GM23338 (cell line): ENCODE measurements at regions not wholly inside any gene's neighbourhood (a gene's known extent, or its start where the extent isn't known, plus 50 kb on each side); places are given as distances from the start of the nearest gene placed in this dataset.

Experiments used
- ATAC-seq: fragments of 200-7000 bp; cut with Tn5 transposase; 3 replicates; pipeline ENCODE4 v1.9.1; 2020
- DNase-seq: peaks from one replicate; pipeline ENCODE4 v3.0.0-alpha.2; 2015; ENCODE audit warnings: low spot score
- H2AFZ ChIP-seq: fragments of 200-600 bp; sonication (generic); 2 replicates; pipeline ENCODE4 v1.8.0; 2016; ENCODE audit warnings: antibody characterized with exemption, mild to moderate bottlenecking, moderate library complexity
- H3F3A ChIP-seq: fragments of 200-600 bp; sonication (generic); replicated peaks from 2 replicates; pipeline ENCODE4 v1.8.0; 2017; ENCODE audit warnings: antibody characterized with exemption, mixed run types, low read depth
- H3K27ac ChIP-seq: fragments of 200-600 bp; sonication (generic); 2 replicates; pipeline ENCODE4 v1.6.1; 2016; ENCODE audit warnings: low read depth
- H3K27me3 ChIP-seq: fragments of 200-600 bp; sonication (generic); 2 replicates; pipeline ENCODE4 v1.8.0; 2016; ENCODE audit warnings: mild to moderate bottlenecking, mixed run types, moderate library complexity; ENCODE audit not compliant: insufficient read depth
- H3K36me3 ChIP-seq: fragments of 200-600 bp; sonication (generic); 2 replicates; pipeline ENCODE4 v1.8.0; 2016; ENCODE audit warnings: mild to moderate bottlenecking; ENCODE audit not compliant: insufficient read depth
- H3K4me1 ChIP-seq: fragments of 200-600 bp; sonication (generic); 2 replicates; pipeline ENCODE4 v1.8.0; 2016; ENCODE audit warnings: mild to moderate bottlenecking, moderate library complexity; ENCODE audit not compliant: insufficient read depth
- H3K4me2 ChIP-seq: fragments of 200-600 bp; sonication (generic); 2 replicates; pipeline ENCODE4 v1.7.1; 2017; ENCODE audit warnings: mixed run types
- H3K4me3 ChIP-seq: fragments of 200-600 bp; sonication (generic); 2 replicates; pipeline ENCODE4 v1.6.1; 2016; ENCODE audit warnings: mixed run types
- H3K79me2 ChIP-seq: fragments of 200-600 bp; sonication (generic); replicated peaks from 2 replicates; pipeline ENCODE4 v1.8.0; 2017; ENCODE audit warnings: mild to moderate bottlenecking; ENCODE audit not compliant: insufficient read depth
- H3K9me2 ChIP-seq: fragments of 200-600 bp; sonication (generic); 2 replicates; pipeline ENCODE4 v1.8.0; 2017; ENCODE audit not compliant: insufficient read depth
- H4K20me1 ChIP-seq: fragments of 200-600 bp; sonication (generic); replicated peaks from 2 replicates; pipeline ENCODE4 v1.8.0; 2017; ENCODE audit warnings: mild to moderate bottlenecking; ENCODE audit not compliant: insufficient read depth
- H3K27ac Mint-ChIP-seq: 2 replicates; pipeline ENCODE4 v1.8.0; 2020; ENCODE audit warnings: inconsistent platforms, mild to moderate bottlenecking, moderate library complexity, mixed read lengths
- H3K27me3 Mint-ChIP-seq: 3 replicates; pipeline ENCODE4 v1.8.0; 2022; ENCODE audit warnings: low read depth, mild to moderate bottlenecking, moderate library complexity, mixed read lengths, inconsistent platforms; ENCODE audit not compliant: insufficient read depth, poor library complexity
- H3K36me3 Mint-ChIP-seq: 3 replicates; pipeline ENCODE4 v1.8.0; 2021; ENCODE audit warnings: low read depth, mild to moderate bottlenecking, inconsistent platforms, moderate library complexity, mixed read lengths
- H3K4me1 Mint-ChIP-seq: 3 replicates; pipeline ENCODE4 v1.8.0; 2020; ENCODE audit warnings: mild to moderate bottlenecking, inconsistent platforms, mixed read lengths
- H3K4me3 Mint-ChIP-seq: 3 replicates; pipeline ENCODE4 v1.8.0; 2021; ENCODE audit warnings: moderate library complexity, mild to moderate bottlenecking, inconsistent platforms, mixed read lengths
- H3K9me3 Mint-ChIP-seq: 3 replicates; pipeline ENCODE4 v1.8.0; 2020; ENCODE audit warnings: moderate library complexity, mild to moderate bottlenecking, inconsistent platforms, mixed read lengths
- CREB1 ChIP-seq: fragments of 250-450 bp; sonication (Bioruptor Pico); IDR thresholded peaks from 2 replicates; pipeline ENCODE4 v1.5.0; 2020; ENCODE audit warnings: low read depth, mild to moderate bottlenecking, moderate library complexity
- CTCF ChIP-seq, 2 experiments: fragments of 200-600 bp in 1 of 2; sonication (generic) in 1 of 2; conservative IDR thresholded peaks; 2 replicates each; pipeline versions ENCODE4 v1.5.1 to v1.6.1; 2016 to 2017; ENCODE audit warnings: antibody characterized with exemption in 2 of 2, low read depth in 2 of 2, mild to moderate bottlenecking in 2 of 2, moderate library complexity in 1 of 2
- ETS1 ChIP-seq: IDR thresholded peaks from 2 replicates; pipeline ENCODE4 v1.6.1; 2016; ENCODE audit warnings: antibody characterized with exemption
- EZH2 ChIP-seq: fragments of 200-600 bp; sonication (generic); IDR thresholded peaks from one replicate; pipeline ENCODE4 v1.8.0; 2017; ENCODE audit warnings: antibody characterized with exemption, mild to moderate bottlenecking, low read depth; ENCODE audit not compliant: unreplicated experiment
- EZH2phosphoT487 ChIP-seq: fragments of 200-600 bp; sonication (generic); IDR thresholded peaks from one replicate; pipeline ENCODE4 v1.8.1; 2018; ENCODE audit warnings: antibody characterized with exemption; ENCODE audit not compliant: unreplicated experiment
- JUNB ChIP-seq: IDR thresholded peaks from one replicate; pipeline ENCODE4 v1.6.1; 2016; ENCODE audit warnings: antibody characterized with exemption; ENCODE audit not compliant: unreplicated experiment
- NANOG ChIP-seq: IDR thresholded peaks from 2 replicates; pipeline ENCODE4 v1.6.1; 2016; ENCODE audit warnings: antibody characterized with exemption, borderline replicate concordance
- POLR2AphosphoS5 ChIP-seq: IDR thresholded peaks from 2 replicates; pipeline ENCODE4 v1.6.1; 2016; ENCODE audit warnings: antibody characterized with exemption, low read depth
- REST ChIP-seq: IDR thresholded peaks from one replicate; pipeline ENCODE4 v1.6.1; 2018; ENCODE audit warnings: antibody characterized with exemption; ENCODE audit not compliant: unreplicated experiment
- STAT1 ChIP-seq: IDR thresholded peaks from one replicate; pipeline ENCODE4 v1.6.1; 2016; ENCODE audit warnings: antibody characterized with exemption; ENCODE audit not compliant: unreplicated experiment
- ZNF114 ChIP-seq: fragments of 250-450 bp; sonication (Bioruptor Pico); IDR thresholded peaks from 2 replicates; pipeline ENCODE4 v1.5.0; 2020; ENCODE audit warnings: mild to moderate bottlenecking, moderate library complexity
- ZNF331 ChIP-seq: fragments of 250-450 bp; sonication (Bioruptor Pico); IDR thresholded peaks from 2 replicates; pipeline ENCODE4 v1.5.0; 2020; ENCODE audit warnings: low read depth, mild to moderate bottlenecking, moderate library complexity
- ZNF462 ChIP-seq: fragments of 250-450 bp; sonication (Bioruptor Pico); IDR thresholded peaks from 2 replicates; pipeline ENCODE4 v1.5.0; 2020; ENCODE audit warnings: mild to moderate bottlenecking, moderate library complexity

- TF ChIP-seq ZNF114 (CRISPR knock-in tag) (no peak), EZH2 (no peak), CREB1 (CRISPR knock-in tag) (no peak), JUNB (no peak)
Observed at GRCh38 chrX:34879346-34879745, 63.2 kb upstream of the FAM47B start (continued).

GRCh38 chrX:34879886-34880285, 62.7 kb upstream of the FAM47B start:
- no peak overlapping the region for H3K27ac Mint-ChIP-seq
- no peak for DNase-seq
- Histone ChIP-seq H2AFZ (no peak overlapping the region), H3K4me2 (no peak overlapping the region), H4K20me1 (no peaks in the 10 kb centered on the region), H3K79me2 (no peaks in the 10 kb centered on the region), H3K9me2 (no peaks in the 10 kb centered on the region), H3K27me3 (no peaks in the 10 kb centered on the region), H3K27ac (no peak overlapping the region), H3K36me3 (no peaks in the 10 kb centered on the region), H3K4me1 (no peaks in the 10 kb centered on the region), H3F3A (no peaks in the 10 kb centered on the region), H3K4me3 (no peak overlapping the region)
- no peaks in the 10 kb centered on the region for H3K27me3 Mint-ChIP-seq
- H3K4me3 Mint-ChIP-seq, result no peak overlapping the region
- H3K9me3 Mint-ChIP-seq, result no peaks in the 10 kb centered on the region
- H3K4me1 Mint-ChIP-seq, result 0 out of 3 replicates have a peak, but pooled peaks cover 4% of the 10 kb centered on the region
- no peak for ATAC-seq
- TF ChIP-seq ETS1, result no peak
- TF ChIP-seq POLR2AphosphoS5, result no peak
- TF ChIP-seq ZNF462 (CRISPR knock-in tag), result no peak
- no peak for TF ChIP-seq STAT1
- TF ChIP-seq ZNF331 (CRISPR knock-in tag), result no peak
- no peak for TF ChIP-seq CTCF (conservative IDR thresholded peaks at IDR 0.05; ENCODE audit: low read depth in 2 of 2)
- TF ChIP-seq JUNB, result no peak
- TF ChIP-seq EZH2phosphoT487, result no peak
- TF ChIP-seq CREB1 (CRISPR knock-in tag), result no peak
- TF ChIP-seq REST, result no peak
- no peak for TF ChIP-seq ZNF114 (CRISPR knock-in tag)
- no peak for TF ChIP-seq EZH2
- TF ChIP-seq NANOG, result no peak
- no peaks in the 10 kb centered on the region for H3K36me3 Mint-ChIP-seq
